Ishikawa (cell line): ENCODE measurements at regions not wholly inside any gene's neighbourhood (a gene's known extent, or its start where the extent isn't known, plus 50 kb on each side); places are given as distances from the start of the nearest gene placed in this dataset.

Experiments
- MAX ChIP-seq: IDR thresholded peaks from 2 replicates; pipeline ENCODE4 v1.6.1; 2012
- YY1 ChIP-seq: IDR thresholded peaks from 2 replicates; pipeline ENCODE4 v1.6.1; 2012; ENCODE audit warnings: low read depth

GRCh38 chr1:157315544-157315943, 177.3 kb upstream of the ETV3 start:
- no peak for TF ChIP-seq YY1
- no peak for TF ChIP-seq MAX
